ENCODE measurements at regions not wholly inside any gene's neighbourhood (a gene's known extent, or its start where the extent isn't known, plus 50 kb on each side); places are given as distances from the start of the nearest gene placed in this dataset.

GRCh38 chr4:167379076-167379835 lies 145.0 kb upstream of the SPOCK3 start:
- TF ChIP-seq CTCF (IDR thresholded peaks at IDR 0.05; ENCODE audit: low read length) (no peak), EZH2 (IDR thresholded peaks at IDR 0.05; ENCODE audit: borderline replicate concordance, low read length) (no peak)
